ENCODE measurements at regions not wholly inside any gene's neighbourhood (a gene's known extent, or its start where the extent isn't known, plus 50 kb on each side); places are given as distances from the start of the nearest gene placed in this dataset.

DNA sequence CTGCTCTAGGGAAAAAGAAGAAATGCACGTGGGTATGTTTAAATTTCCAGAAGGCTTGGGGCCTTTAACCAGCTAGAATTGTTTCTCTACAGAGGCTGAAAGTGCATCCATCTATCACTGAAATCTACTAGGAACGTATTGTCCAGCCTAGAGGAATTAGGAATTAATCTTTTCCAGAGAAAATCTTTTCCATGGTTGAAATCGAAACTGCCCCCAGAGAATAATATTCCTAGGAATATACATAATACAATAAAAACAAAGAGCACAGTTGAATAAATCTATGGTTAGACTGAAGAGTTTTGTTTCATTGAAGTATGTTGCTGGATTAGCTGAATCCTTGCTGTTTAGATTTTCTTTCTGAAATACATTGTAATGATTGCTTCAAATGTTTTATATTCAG lies 378.5 kb downstream of the PLK2 start:
- no peak for TF ChIP-seq POLR2AphosphoS5 (IDR thresholded peaks at IDR 0.05; ENCODE audit: borderline replicate concordance, low read depth, low read length)
- no peak for TF ChIP-seq EZH2 (IDR thresholded peaks at IDR 0.05)

Data from SK-N-MC (cell line).